ENCODE measurements at regions not wholly inside any gene's neighbourhood (a gene's known extent, or its start where the extent isn't known, plus 50 kb on each side); places are given as distances from the start of the nearest gene placed in this dataset.

DNA sequence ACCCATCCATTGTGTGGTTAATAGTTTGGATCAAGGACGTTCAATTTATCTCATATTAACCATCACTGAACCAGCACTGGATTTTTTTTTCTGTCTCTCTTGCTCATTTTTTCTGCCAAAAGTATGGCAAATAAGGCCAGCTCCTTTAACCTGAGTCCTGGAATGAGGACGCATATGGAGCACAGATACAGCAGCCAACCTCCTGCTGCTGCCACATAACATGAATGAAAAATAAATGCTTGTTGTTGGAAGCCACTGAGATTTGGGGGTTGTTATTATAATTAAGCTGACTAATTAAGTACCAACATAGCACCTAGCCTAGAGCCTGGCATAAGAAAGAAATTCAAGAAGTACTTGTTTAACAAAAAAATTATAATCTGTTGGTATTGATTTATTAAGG is 335.3 kb upstream of the DUSP10 start:
- TF ChIP-seq, protein P1, sequence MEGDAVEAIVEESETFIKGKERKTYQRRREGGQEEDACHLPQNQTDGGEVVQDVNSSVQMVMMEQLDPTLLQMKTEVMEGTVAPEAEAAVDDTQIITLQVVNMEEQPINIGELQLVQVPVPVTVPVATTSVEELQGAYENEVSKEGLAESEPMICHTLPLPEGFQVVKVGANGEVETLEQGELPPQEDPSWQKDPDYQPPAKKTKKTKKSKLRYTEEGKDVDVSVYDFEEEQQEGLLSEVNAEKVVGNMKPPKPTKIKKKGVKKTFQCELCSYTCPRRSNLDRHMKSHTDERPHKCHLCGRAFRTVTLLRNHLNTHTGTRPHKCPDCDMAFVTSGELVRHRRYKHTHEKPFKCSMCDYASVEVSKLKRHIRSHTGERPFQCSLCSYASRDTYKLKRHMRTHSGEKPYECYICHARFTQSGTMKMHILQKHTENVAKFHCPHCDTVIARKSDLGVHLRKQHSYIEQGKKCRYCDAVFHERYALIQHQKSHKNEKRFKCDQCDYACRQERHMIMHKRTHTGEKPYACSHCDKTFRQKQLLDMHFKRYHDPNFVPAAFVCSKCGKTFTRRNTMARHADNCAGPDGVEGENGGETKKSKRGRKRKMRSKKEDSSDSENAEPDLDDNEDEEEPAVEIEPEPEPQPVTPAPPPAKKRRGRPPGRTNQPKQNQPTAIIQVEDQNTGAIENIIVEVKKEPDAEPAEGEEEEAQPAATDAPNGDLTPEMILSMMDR (IDR thresholded peaks at IDR 0.05), result no peak
- no peak for TF ChIP-seq POLR2AphosphoS5 (IDR thresholded peaks at IDR 0.05)
